ENCODE measurements at regions not wholly inside any gene's neighbourhood (a gene's known extent, or its start where the extent isn't known, plus 50 kb on each side); places are given as distances from the start of the nearest gene placed in this dataset.

GRCh38 chr1:79695138-79695537 is 688.6 kb upstream of the ADGRL4 start:
- TF ChIP-seq EZH2 (IDR thresholded peaks at IDR 0.05; ENCODE audit: insufficient read depth, poor library complexity, severe bottlenecking) (no peak), EZH2phosphoT487 (IDR thresholded peaks at IDR 0.05; ENCODE audit: insufficient read depth, low read depth) (no peak)

Data from GM23248 (cell line).